Body of pancreas (tissue), 4 donors: ENCODE measurements at regions not wholly inside any gene's neighbourhood (a gene's known extent, or its start where the extent isn't known, plus 50 kb on each side); places are given as distances from the start of the nearest gene placed in this dataset.

Experiments
- POLR2A ChIP-seq, 3 donors: fragments of 450-650 bp; IDR thresholded peaks; one replicate each; pipeline ENCODE4 v1.6.1; 2016; ENCODE audit warnings: antibody characterized with exemption in 3 of 3, mild to moderate bottlenecking in 2 of 3
- TF ChIP-seq, protein P1 (sequence below), 7 experiments: fragments of 450-650 bp in 4 of 7; fragments of 200-600 bp in 3 of 7; sonication (generic) in 3 of 7; IDR thresholded peaks; one replicate each; pipeline ENCODE4 v1.5.1; 2016 to 2019; ENCODE audit warnings: antibody characterized with exemption in 7 of 7

DNA sequence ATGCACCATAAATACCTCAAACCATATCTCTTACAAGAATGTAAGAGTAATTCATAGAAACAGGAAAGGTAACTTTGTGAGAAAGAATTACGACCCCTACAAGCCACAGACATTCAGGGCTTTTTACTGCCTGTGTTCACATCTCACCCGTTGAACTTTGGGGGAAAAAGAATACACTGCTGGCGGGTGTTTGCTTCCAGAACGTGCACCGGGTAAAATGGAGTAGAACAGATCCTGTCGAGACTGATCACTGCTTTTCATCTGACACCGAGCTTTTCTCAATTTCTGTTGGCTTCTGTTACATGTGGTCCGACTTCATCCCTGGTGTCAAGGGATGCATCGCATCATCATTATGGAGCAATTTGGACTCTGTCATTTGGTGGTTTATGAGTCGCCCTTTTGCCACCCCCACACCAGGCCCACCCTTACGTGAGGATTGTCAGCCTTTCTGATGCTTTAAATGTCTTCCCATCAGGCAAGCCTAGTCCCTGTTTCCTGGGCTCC is 219.2 kb upstream of the ZFP64 start:
- TF ChIP-seq, protein P1, sequence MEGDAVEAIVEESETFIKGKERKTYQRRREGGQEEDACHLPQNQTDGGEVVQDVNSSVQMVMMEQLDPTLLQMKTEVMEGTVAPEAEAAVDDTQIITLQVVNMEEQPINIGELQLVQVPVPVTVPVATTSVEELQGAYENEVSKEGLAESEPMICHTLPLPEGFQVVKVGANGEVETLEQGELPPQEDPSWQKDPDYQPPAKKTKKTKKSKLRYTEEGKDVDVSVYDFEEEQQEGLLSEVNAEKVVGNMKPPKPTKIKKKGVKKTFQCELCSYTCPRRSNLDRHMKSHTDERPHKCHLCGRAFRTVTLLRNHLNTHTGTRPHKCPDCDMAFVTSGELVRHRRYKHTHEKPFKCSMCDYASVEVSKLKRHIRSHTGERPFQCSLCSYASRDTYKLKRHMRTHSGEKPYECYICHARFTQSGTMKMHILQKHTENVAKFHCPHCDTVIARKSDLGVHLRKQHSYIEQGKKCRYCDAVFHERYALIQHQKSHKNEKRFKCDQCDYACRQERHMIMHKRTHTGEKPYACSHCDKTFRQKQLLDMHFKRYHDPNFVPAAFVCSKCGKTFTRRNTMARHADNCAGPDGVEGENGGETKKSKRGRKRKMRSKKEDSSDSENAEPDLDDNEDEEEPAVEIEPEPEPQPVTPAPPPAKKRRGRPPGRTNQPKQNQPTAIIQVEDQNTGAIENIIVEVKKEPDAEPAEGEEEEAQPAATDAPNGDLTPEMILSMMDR (IDR thresholded peaks at IDR 0.05), result no peak
- TF ChIP-seq POLR2A (IDR thresholded peaks at IDR 0.05), result no peak
